ENCODE measurements at regions not wholly inside any gene's neighbourhood (a gene's known extent, or its start where the extent isn't known, plus 50 kb on each side); places are given as distances from the start of the nearest gene placed in this dataset.

- TF ChIP-seq CTCF (conservative IDR thresholded peaks at IDR 0.05; ENCODE audit: low read length), result peak; percentile 14; the same call in 1 of the 2 replicates
- no peak for DNase-seq (ENCODE audit: low read depth)
- no peak overlapping the region for H3K4me3 ChIP-seq (ENCODE audit: low read length)
Observed at GRCh38 chr6:166770216-166771116, 143.4 kb upstream of the RPS6KA2 start.

DNA sequence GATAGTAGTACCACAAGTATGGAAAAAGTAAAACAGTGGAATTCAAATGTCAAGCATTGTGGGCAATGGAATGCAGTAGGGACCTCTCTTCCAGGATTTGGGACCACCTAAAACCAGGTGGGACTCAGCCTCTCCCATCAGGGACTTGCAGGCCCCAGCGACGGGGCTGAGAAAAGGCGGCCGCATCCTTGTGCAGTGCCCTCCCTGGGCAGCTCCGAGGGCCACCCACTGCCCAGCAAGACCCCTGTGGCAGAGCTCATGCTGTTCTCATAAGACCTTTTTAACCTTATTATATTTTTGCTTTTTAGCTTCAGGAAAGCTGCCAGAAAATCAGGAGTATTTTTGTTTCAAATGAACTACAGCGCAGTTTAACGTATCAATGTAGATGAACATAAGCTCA, 142.6 kb upstream of the RPS6KA2 start:
- no peak overlapping the region for H3K4me3 ChIP-seq (ENCODE audit: low read length)
- no peak for DNase-seq (ENCODE audit: low read depth)
- TF ChIP-seq CTCF (conservative IDR thresholded peaks at IDR 0.05; ENCODE audit: low read length), result no peak

GRCh38 chr6:166768761-166769160, 141.7 kb upstream of the RPS6KA2 start:
- TF ChIP-seq CTCF (conservative IDR thresholded peaks at IDR 0.05; ENCODE audit: low read length), result no peak
- no peak overlapping the region for H3K4me3 ChIP-seq (ENCODE audit: low read length)
- no peak for DNase-seq (ENCODE audit: low read depth)

DNA sequence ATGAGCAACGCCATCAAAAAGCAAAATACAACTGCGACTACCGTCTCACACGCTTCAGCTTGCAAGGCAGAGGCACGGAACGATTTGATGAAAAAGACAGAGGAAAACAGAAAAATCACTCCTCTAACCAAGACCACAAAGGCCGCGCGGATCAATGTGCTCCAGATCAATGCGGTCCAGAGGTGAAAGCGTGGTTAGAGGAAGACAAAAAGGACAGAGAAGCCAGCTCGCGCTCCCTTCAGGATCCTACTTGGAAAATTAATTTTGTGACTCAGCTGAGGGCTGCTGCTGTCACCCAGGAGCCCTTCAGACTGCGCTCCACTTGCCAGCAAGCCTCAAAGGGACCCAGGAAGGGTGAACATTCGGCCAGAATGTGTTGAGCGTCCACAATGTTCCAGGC, 140.2 kb upstream of the RPS6KA2 start:
- no peak for DNase-seq (ENCODE audit: low read depth)
- H3K4me3 ChIP-seq (ENCODE audit: low read length), result no peak overlapping the region
- TF ChIP-seq CTCF (conservative IDR thresholded peaks at IDR 0.05; ENCODE audit: low read length), result no peak

GRCh38 chr6:166766769-166767168, 139.7 kb upstream of the RPS6KA2 start:
- no peak for DNase-seq (ENCODE audit: low read depth)
- H3K4me3 ChIP-seq (ENCODE audit: low read length), result no peak overlapping the region
- TF ChIP-seq CTCF (conservative IDR thresholded peaks at IDR 0.05; ENCODE audit: low read length), result no peak

DNA sequence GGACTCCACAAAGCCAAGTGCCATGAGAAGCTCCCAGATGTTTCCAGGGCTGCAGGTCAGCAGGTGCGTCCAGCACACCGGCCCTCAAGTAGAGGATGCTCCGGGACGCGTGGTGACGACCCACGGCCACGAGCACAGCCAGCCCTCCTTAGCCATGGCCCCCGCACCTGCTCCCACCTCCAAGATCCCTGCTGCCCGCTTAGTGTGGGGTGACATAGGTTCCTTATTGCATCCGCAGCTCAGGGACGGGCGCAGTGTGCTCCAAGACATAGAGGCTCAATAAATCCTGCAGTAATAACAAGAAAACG, 138.1 kb upstream of the RPS6KA2 start:
- no peak for TF ChIP-seq CTCF (conservative IDR thresholded peaks at IDR 0.05; ENCODE audit: low read length)
- no peak for DNase-seq (ENCODE audit: low read depth)
- no peak overlapping the region for H3K4me3 ChIP-seq (ENCODE audit: low read length)

DNA sequence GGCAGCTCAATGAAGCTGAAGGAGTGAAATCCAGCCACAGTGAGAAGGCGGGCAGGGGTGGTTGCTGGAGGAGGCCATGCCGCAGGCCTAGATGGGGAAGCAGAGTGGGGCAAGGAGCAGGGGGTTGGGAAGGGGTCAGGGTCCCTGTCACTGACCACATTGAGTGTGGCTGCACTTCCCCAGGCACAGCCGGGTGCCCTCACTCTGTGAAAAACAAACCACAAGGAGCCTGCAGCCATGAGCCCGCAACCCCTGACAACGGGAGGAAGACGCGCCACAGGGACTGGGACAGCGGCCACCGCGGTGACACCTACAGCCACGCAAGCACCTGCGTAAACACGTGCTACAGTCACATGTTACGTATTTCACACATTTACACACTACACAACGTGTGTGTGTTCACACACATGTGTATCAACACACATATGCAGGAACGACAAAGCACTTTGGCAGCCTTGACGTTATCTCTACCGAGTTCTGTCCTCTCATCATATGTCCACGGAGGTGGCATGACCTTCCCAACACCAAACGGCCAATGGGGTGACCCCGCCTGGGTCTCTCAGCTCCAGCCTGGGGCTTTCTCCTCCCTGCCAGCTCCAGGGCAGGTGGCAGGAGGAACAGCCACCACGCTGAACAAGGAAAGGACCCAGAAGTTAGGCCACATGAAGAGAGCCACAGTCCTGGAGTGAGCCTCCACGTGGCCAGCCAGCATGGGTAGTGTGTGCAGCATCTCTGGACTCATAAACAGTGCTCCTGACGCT, 137.6 kb upstream of the RPS6KA2 start:
- no peak overlapping the region for H3K4me3 ChIP-seq (ENCODE audit: low read length)
- TF ChIP-seq CTCF (conservative IDR thresholded peaks at IDR 0.05; ENCODE audit: low read length), result no peak

More for the DNA sequence above, 137.6 kb upstream of the RPS6KA2 start:
- DNase-seq (ENCODE audit: low read depth), result no peak
